AG10803 (cell line): ENCODE measurements at regions not wholly inside any gene's neighbourhood (a gene's known extent, or its start where the extent isn't known, plus 50 kb on each side); places are given as distances from the start of the nearest gene placed in this dataset.

Experiments
- DNase-seq: peaks from one replicate; pipeline ENCODE4 v3.0.0; 2010; ENCODE audit warnings: low read depth
- H3K4me3 ChIP-seq: 2 replicates; pipeline ENCODE4 v1.5.1; 2011; ENCODE audit warnings: mild to moderate bottlenecking, low read length, control low read depth
- CTCF ChIP-seq: conservative IDR thresholded peaks from 2 replicates; pipeline ENCODE4 v1.5.1; 2011; ENCODE audit warnings: mild to moderate bottlenecking, low read length, control low read depth, inconsistent platforms

GRCh38 chr6:14722001-14722562, 523.8 kb upstream of the JARID2 start:
- H3K4me3 ChIP-seq, result no peak overlapping the region
- no peak for TF ChIP-seq CTCF
- no peak for DNase-seq

GRCh38 chr6:14722704-14723103, 523.2 kb upstream of the JARID2 start:
- no peak for DNase-seq
- no peak for TF ChIP-seq CTCF

GRCh38 chr6:14723535-14724086, 522.3 kb upstream of the JARID2 start:
- DNase-seq, result no peak
- no peak overlapping the region for H3K4me3 ChIP-seq
- TF ChIP-seq CTCF, result no peak

More at GRCh38 chr6:14722704-14723103, 523.2 kb upstream of the JARID2 start:
- no peak overlapping the region for H3K4me3 ChIP-seq

- no peak for DNase-seq
- no peak overlapping the region for H3K4me3 ChIP-seq
- no peak for TF ChIP-seq CTCF
Observed at GRCh38 chr6:14724549-14724948, 521.3 kb upstream of the JARID2 start.

GRCh38 chr6:14726816-14727493, 518.9 kb upstream of the JARID2 start:
- DNase-seq, result peak; percentile 42
- no peak for TF ChIP-seq CTCF
- no peak overlapping the region for H3K4me3 ChIP-seq

- TF ChIP-seq CTCF, result no peak
- no peak overlapping the region for H3K4me3 ChIP-seq
- DNase-seq, result no peak
Observed at GRCh38 chr6:14727494-14728395, 518.1 kb upstream of the JARID2 start.
